Activated CD4-positive, alpha-beta T cell treated with anti-CD3 and anti-CD28 coated beads, Interleukin-10, Interleukin-2, amounts not matched to agents 100 ng/mL and 50 ng/mL, durations not matched to agents 16 hours and 8 hours (primary cell): ENCODE measurements at regions not wholly inside any gene's neighbourhood (a gene's known extent, or its start where the extent isn't known, plus 50 kb on each side); places are given as distances from the start of the nearest gene placed in this dataset.
"Not testable (repeated sequence)": the region's sequence is repeated elsewhere in the genome, so short reads cannot be mapped to it uniquely, and the experiment has no call there.

Experiments
- DNase-seq: peaks from one replicate; pipeline ENCODE4 v3.0.0-alpha.2; 2020

DNA sequence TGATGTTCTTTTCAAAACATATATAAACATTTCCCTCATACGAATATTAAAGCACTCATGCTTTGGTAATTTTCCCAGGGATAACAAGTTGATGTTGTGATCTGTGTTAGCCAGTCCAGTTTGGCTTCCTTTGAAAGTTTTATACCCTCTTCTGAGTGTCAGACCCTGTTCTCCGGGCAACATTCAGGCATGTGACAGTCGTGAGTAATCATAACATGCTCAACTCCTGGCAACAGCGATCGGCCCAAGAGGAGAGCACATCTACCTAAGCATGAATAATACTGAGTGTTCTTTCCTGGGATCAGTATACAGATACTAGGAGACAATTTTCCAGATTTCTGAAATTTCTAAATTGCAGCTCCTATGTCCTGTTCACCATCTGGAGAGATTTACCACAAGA lies 1086.4 kb downstream of the CDH8 start:
- DNase-seq = no peak

- DNase-seq = no peak
Observed at GRCh38 chr16:60945225-60945624, 1091.0 kb downstream of the CDH8 start.

GRCh38 chr16:60936189-60936588 lies 1100.0 kb downstream of the CDH8 start:
- DNase-seq = not testable (repeated sequence)

DNA sequence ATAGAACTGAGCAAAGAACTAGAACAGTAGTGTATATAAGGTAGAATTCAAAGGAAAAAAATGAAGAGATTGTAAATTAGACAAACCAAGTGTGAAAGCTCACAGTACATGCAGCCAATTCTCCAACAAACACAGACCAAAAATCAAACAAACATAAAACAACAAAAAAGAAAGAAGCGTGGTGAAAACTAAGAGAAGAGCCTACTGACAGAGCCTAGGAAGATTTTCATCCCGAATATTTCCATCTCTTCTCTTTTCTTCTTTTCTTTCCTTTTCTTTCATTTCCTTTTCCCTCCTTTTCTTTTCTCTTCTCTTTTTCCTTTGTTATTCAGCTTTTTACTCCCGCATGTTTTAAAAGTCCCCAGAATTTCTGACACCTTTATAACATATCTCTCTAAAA lies 1103.6 kb downstream of the CDH8 start:
- no peak for DNase-seq

DNA sequence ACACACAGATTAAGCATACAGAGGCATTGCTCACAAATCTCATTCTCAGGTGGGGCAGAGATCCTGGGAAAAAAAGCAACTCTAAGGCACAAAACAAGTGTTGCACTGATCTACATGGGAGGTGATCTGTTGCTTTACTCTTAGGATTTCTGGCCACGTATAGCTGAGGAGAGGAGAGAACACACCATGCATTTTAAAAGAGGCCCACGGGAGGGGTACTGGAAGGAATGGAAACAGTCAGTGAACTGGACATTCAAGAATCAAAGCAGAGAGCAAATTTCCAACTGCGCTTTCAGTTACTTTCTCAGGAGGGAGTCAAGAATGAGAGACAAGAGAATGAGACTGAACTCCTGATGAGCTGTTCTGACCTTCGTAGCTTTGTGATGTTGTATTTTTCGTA lies 1105.9 kb downstream of the CDH8 start:
- no peak for DNase-seq

DNA sequence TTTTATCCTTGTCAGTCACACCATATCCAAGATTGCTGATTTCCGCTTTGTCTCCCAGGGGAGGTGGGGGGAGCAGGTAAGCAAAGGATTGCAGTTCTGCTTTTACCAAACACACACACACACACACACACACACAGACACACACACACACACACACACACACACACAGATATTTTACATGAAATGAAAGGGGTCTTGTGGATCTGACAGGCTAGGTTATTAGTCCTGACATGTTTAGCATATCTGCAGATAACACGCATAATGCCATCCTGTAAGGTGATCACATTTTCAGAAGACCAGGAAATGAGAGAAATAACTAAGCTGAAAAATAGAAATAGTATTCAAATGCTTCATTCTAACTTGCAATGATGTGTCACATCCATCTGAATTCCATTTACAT lies 1113.3 kb downstream of the CDH8 start:
- DNase-seq = no peak

DNA sequence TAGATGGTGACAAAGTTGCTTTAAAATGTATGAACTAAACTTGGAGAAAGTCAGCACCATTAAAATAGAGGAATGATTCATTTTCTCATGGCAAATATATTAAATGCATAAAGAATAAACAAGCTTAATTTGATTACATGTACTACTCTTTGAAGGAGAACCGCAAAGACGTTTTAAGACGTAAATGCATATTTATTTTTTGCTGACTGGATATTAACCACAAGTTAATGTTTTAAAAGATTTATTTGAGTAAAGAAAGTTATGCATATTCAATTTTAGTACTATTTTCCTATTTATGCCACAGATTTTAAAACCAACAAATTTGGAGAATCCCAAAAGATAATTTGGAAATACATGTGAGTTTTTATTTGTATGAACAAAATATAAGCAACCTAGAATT lies 1121.9 kb downstream of the CDH8 start:
- no peak for DNase-seq

DNA sequence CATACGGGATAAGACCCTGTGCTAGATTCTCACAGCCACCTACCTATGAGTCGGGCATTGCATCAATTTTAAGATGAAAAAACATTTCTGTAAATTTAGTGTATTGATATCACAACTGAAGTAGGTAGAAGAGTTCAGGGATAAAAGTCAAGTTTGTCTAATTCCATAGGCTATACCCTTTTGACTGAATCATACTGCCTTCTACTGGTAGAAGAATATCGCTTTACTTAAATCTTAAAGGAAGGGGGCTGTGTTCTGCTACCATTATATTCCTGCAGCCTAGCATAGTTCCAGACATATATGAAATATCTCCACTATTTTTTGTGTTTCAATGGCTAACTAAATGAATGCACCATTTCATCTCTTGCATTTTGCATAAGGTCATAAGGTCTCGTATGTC lies 1128.6 kb downstream of the CDH8 start:
- no peak for DNase-seq

GRCh38 chr16:60905811-60906210 lies 1130.4 kb downstream of the CDH8 start:
- DNase-seq = no peak

GRCh38 chr16:60902114-60902513 lies 1134.1 kb downstream of the CDH8 start:
- DNase-seq = no peak

- DNase-seq = no peak
Observed at GRCh38 chr16:60882816-60883215, 1153.4 kb downstream of the CDH8 start.

DNA sequence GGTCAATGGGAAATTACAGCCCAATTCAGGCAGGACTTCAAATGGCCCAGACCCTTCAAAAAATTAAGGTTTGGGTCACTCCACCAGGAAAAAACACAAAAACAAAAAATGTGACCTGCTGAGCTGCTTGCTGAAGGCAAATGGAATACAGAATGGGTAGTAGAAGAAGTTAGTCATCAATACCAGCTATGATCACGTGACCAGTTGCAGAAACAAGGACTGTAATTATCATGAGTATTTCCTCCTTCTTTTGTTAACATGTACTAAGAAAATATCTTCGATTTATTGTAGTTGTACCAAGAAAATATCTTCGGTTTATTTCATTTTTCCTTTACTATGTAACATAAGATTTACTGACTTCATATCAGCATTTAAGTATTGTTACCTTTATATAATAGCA lies 1183.6 kb downstream of the CDH8 start:
- DNase-seq = no peak

DNA sequence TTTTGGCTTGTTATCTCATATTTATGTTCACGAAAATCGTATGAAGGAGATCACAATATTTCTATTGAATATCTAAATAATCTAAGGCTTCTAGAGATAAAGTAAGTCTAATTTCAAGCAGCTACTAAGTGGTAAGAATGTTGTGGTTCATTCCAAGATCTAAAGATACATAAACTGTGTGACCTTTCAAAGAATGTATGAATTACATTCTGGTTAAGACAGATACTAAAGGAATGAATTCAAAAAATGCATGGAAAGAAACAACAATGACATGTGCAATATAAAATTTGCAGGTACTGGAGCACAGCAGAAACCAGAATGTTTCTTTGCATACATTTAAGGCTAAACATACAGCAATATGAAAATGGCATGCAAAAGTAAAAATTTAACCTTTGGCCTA lies 1214.6 kb downstream of the CDH8 start:
- DNase-seq = no peak

DNA sequence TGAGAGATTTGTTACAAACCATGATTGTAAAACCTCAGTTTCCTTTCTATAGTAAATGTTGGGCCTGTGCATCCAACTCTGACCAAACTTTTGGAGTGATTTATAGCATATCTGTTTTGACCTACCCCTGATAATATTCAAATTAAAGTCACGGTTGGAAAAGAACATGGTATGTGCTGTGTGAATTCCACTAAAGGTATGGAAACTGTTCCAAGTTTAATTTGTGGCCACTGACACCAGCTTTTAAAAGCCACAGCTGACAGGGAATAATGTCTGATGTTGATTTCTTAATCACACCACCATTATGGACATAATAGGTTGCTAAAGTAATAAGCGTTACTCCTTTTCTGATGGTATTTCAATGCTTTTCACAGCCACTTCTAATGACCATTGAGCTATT lies 1215.9 kb downstream of the CDH8 start:
- DNase-seq = no peak

- DNase-seq = no peak
Observed at GRCh38 chr16:60818465-60818864, 1217.8 kb downstream of the CDH8 start.

GRCh38 chr16:60816461-60816860 lies 1219.8 kb downstream of the CDH8 start:
- DNase-seq = no peak

GRCh38 chr16:60815865-60816264 lies 1220.4 kb downstream of the CDH8 start:
- no peak for DNase-seq

DNA sequence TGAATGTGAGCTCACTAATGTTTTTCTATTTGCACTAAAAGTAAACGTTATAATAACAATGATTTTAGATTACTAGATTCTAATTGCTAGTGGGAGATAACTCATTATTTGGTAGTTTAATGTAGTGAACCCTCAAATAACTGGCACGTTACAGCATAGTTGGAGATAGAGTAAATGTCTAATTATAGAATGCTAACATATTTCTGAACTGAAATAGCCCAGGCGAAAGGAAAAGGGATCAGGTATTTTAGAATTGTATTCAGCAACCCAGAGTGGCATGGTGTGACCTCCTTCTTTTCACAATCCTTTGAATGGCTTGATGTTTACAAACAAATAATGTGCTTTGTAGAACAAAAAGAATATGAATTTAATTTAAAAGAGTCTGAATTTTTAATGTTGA lies 1221.2 kb downstream of the CDH8 start:
- DNase-seq = no peak

DNA sequence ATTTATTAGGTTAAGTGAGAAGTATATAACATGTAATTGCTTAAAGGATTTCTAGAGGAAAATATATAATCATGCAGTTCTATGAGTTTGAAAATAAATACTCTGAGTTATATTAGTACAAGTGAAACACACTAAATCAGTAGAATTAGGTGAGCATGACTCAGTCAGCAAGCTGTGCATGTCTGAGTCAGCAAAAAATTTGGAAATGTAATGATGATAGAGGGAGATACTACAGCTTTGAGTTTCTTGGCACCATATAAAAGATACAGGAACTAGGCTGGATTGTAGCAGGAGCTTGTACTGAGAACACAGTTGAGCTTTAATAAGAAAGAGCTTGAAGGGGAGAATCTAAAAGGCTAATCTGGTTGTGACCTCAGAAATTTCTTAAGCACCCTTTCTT lies 1224.6 kb downstream of the CDH8 start:
- no peak for DNase-seq

GRCh38 chr16:60811051-60811608 lies 1225.1 kb downstream of the CDH8 start:
- no peak for DNase-seq

GRCh38 chr16:60810250-60810649 lies 1226.0 kb downstream of the CDH8 start:
- no peak for DNase-seq

DNA sequence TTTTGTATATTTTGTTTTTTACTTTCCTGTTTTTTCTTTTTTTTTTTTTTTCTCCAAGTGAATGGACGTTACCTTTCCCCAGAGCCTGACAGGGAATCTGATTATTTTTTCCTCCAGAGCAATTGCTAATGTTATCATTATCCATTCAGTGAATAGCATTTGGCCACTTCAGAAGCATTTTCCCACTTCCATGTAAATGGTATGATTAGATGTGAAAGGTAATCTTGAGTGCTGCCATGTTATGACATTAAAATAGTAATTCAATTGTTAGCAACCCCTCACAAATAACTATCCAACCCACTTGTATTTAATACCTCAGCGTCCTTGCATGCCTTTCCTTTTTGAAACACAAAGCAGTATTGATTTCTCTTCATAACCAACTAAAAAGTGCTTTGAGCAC lies 1243.8 kb downstream of the CDH8 start:
- DNase-seq = no peak

DNA sequence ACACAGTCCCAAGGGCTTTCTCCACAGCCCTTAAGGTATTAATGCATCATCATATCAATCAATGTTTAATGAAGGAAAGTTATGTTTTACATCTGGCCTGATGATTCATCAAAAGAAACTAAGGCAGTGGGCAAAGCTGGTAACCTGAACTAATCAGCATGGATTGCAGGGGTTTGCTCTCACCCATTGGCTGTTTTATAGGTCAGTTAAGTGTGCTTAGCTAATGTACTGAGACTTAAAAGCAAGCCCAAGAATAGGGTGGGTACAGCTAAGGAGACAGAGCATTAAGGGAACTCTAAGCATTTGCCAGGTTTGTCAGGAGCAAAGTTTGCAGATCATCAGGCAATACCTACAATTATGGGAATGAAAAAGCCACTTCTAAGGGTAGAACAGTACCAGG lies 1247.6 kb downstream of the CDH8 start:
- DNase-seq = no peak

GRCh38 chr16:60776281-60776680 lies 1260.0 kb downstream of the CDH8 start:
- no peak for DNase-seq

GRCh38 chr16:60771138-60771537 lies 1265.1 kb downstream of the CDH8 start:
- DNase-seq = no peak

DNA sequence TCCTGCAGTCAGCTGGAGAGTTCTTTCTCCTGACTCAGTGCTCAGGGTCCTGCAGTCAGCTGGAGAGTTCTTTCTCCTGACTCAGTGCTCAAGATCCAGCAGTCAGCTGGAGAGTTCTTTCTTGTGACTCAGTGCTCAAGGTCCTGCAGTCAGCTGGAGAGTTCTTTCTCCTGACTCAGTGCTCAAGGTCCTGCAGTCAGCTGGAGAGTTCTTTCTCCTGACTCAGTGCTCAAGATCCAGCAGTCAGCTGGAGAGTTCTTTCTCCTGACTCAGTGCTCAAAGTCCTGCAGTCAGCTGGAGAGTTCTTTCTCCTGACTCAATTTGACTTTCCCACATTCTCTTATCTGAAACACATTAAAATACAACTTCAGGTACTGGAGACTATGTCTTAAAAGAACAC lies 1265.9 kb downstream of the CDH8 start:
- not testable (repeated sequence) for DNase-seq
